Psoas muscle (tissue), 7 donors: ENCODE measurements at regions not wholly inside any gene's neighbourhood (a gene's known extent, or its start where the extent isn't known, plus 50 kb on each side); places are given as distances from the start of the nearest gene placed in this dataset.

Source experiments
- ATAC-seq, 4 donors: fragments of 200-7000 bp; cut with Tn5 transposase; one replicate each; pipeline ENCODE4 v1.9.1; 2020; ENCODE audit warnings: moderate library complexity in 3 of 4, mild to moderate bottlenecking in 2 of 4
- DNase-seq, 2 donors: peaks; one replicate each; pipeline ENCODE4 v3.0.0-alpha.2; 2020
- H3K27ac ChIP-seq: fragments of 200-600 bp; one replicate; pipeline ENCODE4 v1.8.0; 2022
- H3K27me3 ChIP-seq, 3 donors: fragments of 200-600 bp in 1 of 3; one replicate each; pipeline versions ENCODE4 v1.6.1 to v1.8.0; 2013 to 2022; ENCODE audit warnings: low read length in 2 of 3, mild to moderate bottlenecking in 2 of 3, moderate library complexity in 1 of 3; ENCODE audit not compliant: insufficient read depth in 3 of 3
- H3K36me3 ChIP-seq, 2 donors: fragments of 200-600 bp in 1 of 2; one replicate each; pipeline versions ENCODE4 v1.6.1 to v1.8.0; 2013 to 2022; ENCODE audit warnings: low read depth in 1 of 2, mild to moderate bottlenecking in 1 of 2, moderate library complexity in 1 of 2; ENCODE audit not compliant: insufficient read depth in 1 of 2
- H3K4me1 ChIP-seq: fragments of 200-600 bp; one replicate; pipeline ENCODE4 v1.8.0; 2022
- H3K4me3 ChIP-seq: fragments of 200-600 bp; one replicate; pipeline ENCODE4 v1.8.0; 2022; ENCODE audit warnings: mild to moderate bottlenecking
- H3K9me3 ChIP-seq: fragments of 200-600 bp; one replicate; pipeline ENCODE4 v1.8.0; 2022
- CTCF ChIP-seq: fragments of 200-600 bp; IDR thresholded peaks from one replicate; pipeline ENCODE4 v1.8.0; 2022; ENCODE audit warnings: antibody characterized with exemption
- WGBS, 3 donors: extraction: QIAGEN DNeasy Blood & Tissue Kit; methylation state at CpG; one replicate each; pipeline versions ENCODE4 v1.1.6 to v1.1.7; 2013; 5-methylcytosine and 5-hydroxymethylcytosine counted together
- intact Hi-C, 2 donors: fragments of 100-400 bp; cut with DNase I; formaldehyde crosslinking; loops; one replicate each; pipeline versions ENCODE4 v1.11.0 to v1.14.2; 2022
- donor health status: healthy with polysubstance abuse.
- donor health status: DM: no; HTN: no; CAD: no; lungs with moderate emphysema.
- donor health status: Bipolar disorder and iron deficiency.
- donor health status: healthy.
- donor health status: DM: yes; HTN: yes; CAD: no.
- donor health status: DM: no; HTN: no; CAD: no.
- donor health status: DM: yes; HTN: yes; CAD: no.

GRCh38 chr3:124621498-124621897 lies 108.8 kb upstream of the UMPS start:
- Histone ChIP-seq H3K9me3 (no peaks in the 10 kb centered on the region), H3K27ac (no peak overlapping the region), H3K4me1 (peaks cover 32% of the 10 kb centered on the region), H3K4me3 (no peak overlapping the region), H3K36me3 (no peaks in the 10 kb centered on the region), H3K27me3 (no peaks in the 10 kb centered on the region)
- TF ChIP-seq CTCF, result no peak
- intact Hi-C loops, result loop anchor here in 1 of 2 donors (5.0 kb wide), 1 partner anchor 54 kb away; no protein-coding TSS in a partner anchor
- WGBS, 3 donors, result 42 to 62% (median 58%) methylated on average over 3 of the region's 3 CpGs
- no peak for ATAC-seq
- no peak for DNase-seq

- Histone ChIP-seq H3K27ac (no peak overlapping the region), H3K4me1 (peaks cover 16% of the 10 kb centered on the region), H3K27me3 (no peaks in the 10 kb centered on the region), H3K9me3 (no peaks in the 10 kb centered on the region), H3K36me3 (no peaks in the 10 kb centered on the region), H3K4me3 (no peak overlapping the region)
- no peak for TF ChIP-seq CTCF
- no peak for ATAC-seq
- intact Hi-C loops, result no loop called here
- no peak for DNase-seq
Measured at GRCh38 chr3:124625074-124625473, 105.2 kb upstream of the UMPS start.

- Histone ChIP-seq H3K4me3 (no peak overlapping the region), H3K36me3 (peaks cover 0 to 1% of the 10 kb centered on the region in 2 donors), H3K27ac (no peak overlapping the region), H3K4me1 (no peaks in the 10 kb centered on the region), H3K9me3 (no peaks in the 10 kb centered on the region), H3K27me3 (no peaks in the 10 kb centered on the region)
- ATAC-seq, result peak in 2 of 4 donors; percentile 47 to 49
- DNase-seq, result no peak
- 34 to 63% (median 34%) methylated on average over 6 of the region's 6 CpGs for WGBS, 3 donors
- intact Hi-C loops, result no loop called here
- TF ChIP-seq CTCF, result no peak
Measured at GRCh38 chr3:124627501-124627908, 102.7 kb upstream of the UMPS start.

GRCh38 chr3:124628863-124629262 lies 101.4 kb upstream of the UMPS start:
- Histone ChIP-seq H3K4me1 (no peaks in the 10 kb centered on the region), H3K9me3 (no peaks in the 10 kb centered on the region), H3K36me3 (peaks cover 2 to 15% of the 10 kb centered on the region in 2 donors), H3K4me3 (no peak overlapping the region), H3K27ac (no peak overlapping the region), H3K27me3 (no peaks in the 10 kb centered on the region)
- ATAC-seq, result no peak
- TF ChIP-seq CTCF, result no peak
- intact Hi-C loops, result no loop called here
- WGBS, 3 donors, result 63 to 91% (median 79%) methylated on average over 4 of the region's 4 CpGs
- no peak for DNase-seq

GRCh38 chr3:124629497-124629896 lies 100.8 kb upstream of the UMPS start:
- WGBS, 3 donors, result 92 to 98% (median 96%) methylated on average over 2 of the region's 2 CpGs
- Histone ChIP-seq H3K4me3 (no peak overlapping the region), H3K27ac (no peak overlapping the region), H3K4me1 (no peaks in the 10 kb centered on the region), H3K9me3 (no peaks in the 10 kb centered on the region), H3K36me3 (peaks cover 8 to 21% of the 10 kb centered on the region in 2 donors), H3K27me3 (no peaks in the 10 kb centered on the region)
- ATAC-seq (no peak), DNase-seq (no peak)
- no peak for TF ChIP-seq CTCF
- intact Hi-C loops, result no loop called here
